GM18870 (cell line): ENCODE measurements at regions not wholly inside any gene's neighbourhood (a gene's known extent, or its start where the extent isn't known, plus 50 kb on each side); places are given as distances from the start of the nearest gene placed in this dataset.

Experiments
- ATAC-seq: cut with Tn5 transposase; IDR thresholded peaks from one replicate; pipeline ENCODE4 v1.9.1; 2021; ENCODE audit warnings: moderate library complexity; ENCODE audit not compliant: unreplicated experiment

- ATAC-seq, result no peak
Observed at GRCh38 chr12:76223869-76224268, 124.3 kb downstream of the BBS10 start.

DNA sequence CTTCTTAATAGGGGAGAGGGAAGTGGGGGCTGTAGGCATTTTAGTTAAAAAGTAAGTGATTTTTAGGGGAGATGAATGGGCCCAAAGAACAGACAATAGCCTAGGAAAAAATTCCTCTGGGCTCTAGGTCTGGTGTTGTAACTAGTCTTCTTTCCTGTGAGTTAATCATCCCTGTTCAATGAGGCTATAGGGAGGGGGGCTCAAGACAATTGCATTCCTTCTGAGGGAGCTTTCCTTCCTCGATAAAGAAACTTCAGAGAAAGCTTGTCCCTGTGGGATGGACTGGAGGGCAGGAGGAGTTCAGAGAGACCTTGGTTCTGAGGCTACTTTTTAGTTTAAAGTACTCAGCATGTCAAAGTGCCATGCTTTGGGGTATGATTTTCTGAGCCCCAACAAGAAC lies 127.2 kb downstream of the BBS10 start:
- ATAC-seq, result no peak

- ATAC-seq, result no peak
Observed at GRCh38 chr12:76219806-76220205, 128.4 kb downstream of the BBS10 start.

DNA sequence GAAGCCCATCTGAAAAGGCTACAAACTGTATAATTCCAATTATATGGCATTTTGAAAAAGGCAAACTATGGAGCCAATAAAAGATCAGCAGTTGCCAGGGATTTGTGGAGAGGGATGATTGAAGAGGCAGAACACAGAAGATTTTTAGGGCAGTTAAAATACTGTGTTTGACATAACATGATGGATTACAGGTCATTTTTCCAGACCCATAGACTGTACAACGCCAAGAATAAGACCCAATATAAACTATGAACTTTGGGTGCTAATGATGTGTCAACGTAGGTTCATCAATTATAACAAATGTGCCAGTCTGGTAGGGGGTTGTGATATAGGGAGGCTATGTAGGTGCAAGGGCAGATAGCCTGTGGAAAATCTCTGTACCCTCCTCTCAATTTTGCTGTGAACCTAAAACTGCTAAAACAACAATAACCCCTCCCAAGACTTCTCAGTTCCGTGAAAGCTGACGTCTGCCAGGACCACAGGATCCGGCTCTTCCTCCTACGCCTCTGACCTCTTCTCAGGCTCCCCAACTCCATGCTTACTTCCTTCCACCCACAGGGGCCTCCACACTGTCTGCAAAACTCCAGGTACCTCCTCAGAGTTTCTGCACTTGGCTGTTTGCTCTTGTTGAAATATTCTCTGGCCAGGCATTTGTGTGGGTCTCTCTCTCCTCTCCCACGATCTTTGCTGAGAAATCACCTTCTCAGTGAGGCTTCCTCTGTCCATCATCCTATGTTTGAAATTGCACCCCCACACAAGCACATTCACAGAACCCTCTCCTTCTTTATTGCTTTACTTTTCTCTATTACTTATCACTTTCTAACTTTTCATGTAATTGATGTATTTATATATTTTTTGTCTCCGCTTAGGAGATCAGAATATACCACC lies 131.4 kb downstream of the BBS10 start:
- no peak for ATAC-seq

DNA sequence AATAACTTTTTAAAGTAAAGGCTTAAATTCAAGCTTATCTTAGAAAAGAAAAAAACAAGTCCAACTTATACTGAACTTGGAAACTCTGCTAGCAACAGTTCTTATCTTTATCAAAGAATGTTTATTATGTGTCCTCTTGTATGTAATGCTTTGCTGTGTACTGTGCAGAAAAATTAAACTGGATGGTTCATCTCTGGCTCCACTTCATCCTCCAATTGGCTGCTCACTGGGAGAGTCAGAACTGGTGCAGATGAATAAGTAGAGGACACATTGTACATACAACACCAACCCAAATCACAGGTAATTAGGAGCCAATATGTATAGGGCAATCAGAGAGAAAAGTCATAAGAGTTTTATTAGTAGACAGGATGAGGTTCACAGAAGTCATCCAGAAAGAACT lies 123.6 kb upstream of the NAP1L1 start:
- ATAC-seq, result no peak

DNA sequence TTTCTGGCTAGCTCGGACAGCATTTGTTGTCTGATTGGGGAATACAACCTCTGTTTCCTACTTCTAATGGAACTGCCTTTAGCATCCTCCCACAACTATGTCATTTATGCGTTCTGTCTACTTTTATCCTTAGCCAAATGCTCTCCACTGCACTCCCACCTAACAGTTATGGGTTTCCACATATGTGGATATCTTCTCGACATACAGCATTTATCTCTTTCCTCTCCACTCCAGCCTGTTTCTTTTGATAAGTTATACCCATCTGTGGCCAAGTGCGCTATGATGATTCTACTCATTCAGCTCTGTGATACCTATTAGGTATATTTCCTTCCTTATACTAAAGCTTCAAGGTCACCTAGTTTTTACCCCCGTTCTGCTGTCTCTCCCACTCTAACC lies 122.2 kb upstream of the NAP1L1 start:
- no peak for ATAC-seq

- no peak for ATAC-seq
Observed at GRCh38 chr12:76206039-76206676, 121.7 kb upstream of the NAP1L1 start.

DNA sequence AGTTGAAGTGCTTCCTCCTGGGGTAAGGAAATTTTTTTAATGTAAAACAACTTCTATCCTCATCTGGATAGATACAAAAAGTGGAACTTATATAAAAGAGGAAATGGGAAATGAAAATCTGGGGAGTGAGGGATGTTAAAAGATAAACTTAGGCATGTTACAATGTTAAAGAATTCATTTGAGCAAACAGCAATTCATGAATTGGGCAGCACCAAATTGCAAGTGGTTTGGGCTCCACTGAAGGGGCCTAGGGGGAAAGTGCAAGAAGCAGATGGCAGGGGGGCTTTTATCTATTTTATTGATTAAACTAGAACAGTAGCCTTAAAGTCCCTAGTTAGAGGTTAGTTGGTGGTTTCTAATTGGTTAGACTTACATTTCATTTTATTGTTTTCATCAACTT lies 118.1 kb upstream of the NAP1L1 start:
- no peak for ATAC-seq

- ATAC-seq, result no peak
Observed at GRCh38 chr12:76201758-76202157, 117.3 kb upstream of the NAP1L1 start.

- ATAC-seq, result no peak
Observed at GRCh38 chr12:76201316-76201715, 116.8 kb upstream of the NAP1L1 start.

DNA sequence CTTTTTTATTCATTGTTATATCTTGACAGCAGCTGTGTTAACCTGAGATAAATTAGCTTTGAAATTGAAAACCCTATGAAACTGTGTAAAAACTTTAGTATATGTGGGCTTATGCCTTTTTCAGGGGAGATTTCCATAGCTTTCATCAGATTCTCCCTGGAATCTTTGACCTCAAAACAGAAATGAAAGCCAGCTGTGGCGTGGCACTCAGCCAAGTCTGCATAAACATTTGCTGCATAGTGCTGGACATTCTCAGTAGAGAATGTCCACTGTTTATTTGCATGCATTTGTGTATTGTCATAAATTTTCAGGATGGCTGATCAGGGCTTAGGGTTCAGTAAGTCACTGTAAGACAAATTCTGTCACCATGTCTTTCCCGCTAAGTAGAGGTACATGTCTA lies 115.3 kb upstream of the NAP1L1 start:
- no peak for ATAC-seq

DNA sequence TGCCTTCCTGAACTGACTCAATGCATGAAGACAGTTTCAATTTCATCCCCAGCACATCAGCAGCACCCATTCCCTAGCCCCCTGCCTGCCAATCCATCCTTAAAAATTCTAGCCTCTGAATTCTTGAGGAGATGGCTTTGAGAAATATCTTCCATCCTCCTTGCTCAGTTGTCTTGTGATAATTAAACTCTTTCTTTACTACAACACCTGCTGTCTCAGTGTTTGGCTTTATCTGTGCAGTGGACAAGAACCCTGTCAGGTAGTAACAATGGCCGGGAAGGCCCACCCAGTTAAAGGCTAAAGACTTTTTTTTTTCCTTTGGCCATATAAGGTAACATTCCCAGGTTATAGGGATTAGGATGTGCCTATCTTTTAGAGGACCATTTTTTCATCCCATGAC lies 114.4 kb upstream of the NAP1L1 start:
- ATAC-seq, result no peak

- no peak for ATAC-seq
Observed at GRCh38 chr12:76197283-76197682, 112.8 kb upstream of the NAP1L1 start.

DNA sequence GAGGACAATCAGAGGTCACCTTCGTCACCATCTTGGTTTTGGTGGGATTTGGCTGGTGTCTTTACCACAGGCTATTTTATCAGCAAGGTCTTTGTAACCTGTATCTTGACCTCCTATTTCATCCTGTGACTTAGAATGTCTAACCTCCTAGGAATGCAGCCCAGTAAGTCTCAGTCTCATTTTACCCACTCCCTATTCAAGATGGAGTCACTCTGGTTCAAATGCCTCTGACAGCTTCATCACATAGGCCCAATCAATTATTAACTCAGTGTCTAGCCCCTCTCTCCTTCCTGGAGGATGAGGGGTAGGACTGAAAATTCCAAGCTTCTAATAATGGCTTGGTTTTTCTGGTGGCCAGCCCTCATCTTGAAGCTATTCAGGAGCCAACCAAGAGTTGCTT lies 111.4 kb upstream of the NAP1L1 start:
- ATAC-seq, result no peak

- no peak for ATAC-seq
Observed at GRCh38 chr12:76194724-76195123, 110.2 kb upstream of the NAP1L1 start.

- ATAC-seq, result no peak
Observed at GRCh38 chr12:76193961-76194360, 109.5 kb upstream of the NAP1L1 start.

- ATAC-seq, result no peak
Observed at GRCh38 chr12:76192416-76192815, 107.9 kb upstream of the NAP1L1 start.

GRCh38 chr12:76190299-76190698 lies 105.8 kb upstream of the NAP1L1 start:
- ATAC-seq, result no peak

DNA sequence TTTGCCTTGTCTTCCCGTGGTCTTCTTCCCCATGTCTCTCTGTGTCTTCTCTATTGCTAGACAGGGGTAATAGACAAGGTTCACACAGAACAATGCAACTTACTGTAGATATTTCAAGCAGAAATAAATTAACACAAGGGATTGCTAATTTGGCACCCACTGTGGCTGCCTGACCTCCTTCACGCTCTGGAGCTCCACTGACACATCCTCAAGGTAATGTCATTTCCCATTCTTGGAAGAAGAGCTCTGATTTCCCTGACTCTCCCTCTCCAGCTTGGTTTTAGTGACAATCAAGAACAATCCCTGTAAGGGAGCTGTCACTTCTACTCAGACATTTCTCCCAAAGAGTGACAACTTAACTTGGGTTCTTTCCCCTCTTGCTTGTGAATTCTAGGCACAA lies 105.4 kb upstream of the NAP1L1 start:
- ATAC-seq, result no peak

- ATAC-seq, result no peak
Observed at GRCh38 chr12:76187177-76187576, 102.7 kb upstream of the NAP1L1 start.

DNA sequence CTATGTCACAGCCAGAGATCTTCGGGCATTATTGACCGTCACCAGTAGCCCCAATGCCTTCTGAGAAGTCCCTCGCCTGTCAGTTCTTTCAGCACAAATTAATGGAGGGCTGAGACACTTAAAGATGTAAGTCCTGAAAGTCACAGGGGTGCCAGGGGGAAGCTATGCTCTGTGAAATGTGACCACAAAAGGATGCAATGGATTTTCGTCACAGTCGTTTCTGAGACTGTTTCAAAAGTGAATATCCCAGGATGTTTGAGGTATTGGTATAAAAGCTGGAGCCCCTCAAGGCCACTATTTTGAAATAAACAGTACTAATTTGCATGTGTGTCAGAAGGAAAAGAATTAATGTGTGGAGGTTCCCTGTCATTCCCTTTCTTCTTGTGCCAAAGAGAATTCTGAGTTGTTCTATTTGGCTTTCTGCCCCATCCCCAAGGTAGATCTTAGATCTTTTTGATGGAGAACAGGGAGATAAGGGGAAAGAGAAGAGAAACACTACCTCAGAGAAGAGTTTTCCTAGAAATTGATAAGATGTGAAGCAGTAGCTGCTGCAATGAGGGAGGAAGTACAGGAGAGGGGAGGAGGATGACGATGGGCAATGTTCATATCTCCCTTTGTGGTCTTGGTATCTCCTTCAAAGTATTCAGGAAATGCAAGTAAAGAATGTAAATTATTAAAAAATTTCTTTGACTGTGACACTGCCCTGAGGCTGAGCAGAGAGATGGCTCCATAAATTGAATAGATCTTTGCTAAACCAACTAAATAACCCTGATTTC lies 101.8 kb upstream of the NAP1L1 start:
- no peak for ATAC-seq
